A673 (cell line): ENCODE measurements at regions not wholly inside any gene's neighbourhood (a gene's known extent, or its start where the extent isn't known, plus 50 kb on each side); places are given as distances from the start of the nearest gene placed in this dataset.
A peak's percentile ranks its signal among the peaks of the same experiment; 100 is the strongest.
"Not testable (repeated sequence)": the region's sequence is repeated elsewhere in the genome, so short reads cannot be mapped to it uniquely, and the experiment has no call there.

Source experiments
- BruUV-seq: library from RNA; stranded (reverse); fragments of 400-500 nt; replicated peaks from 2 replicates; lab custom pipeline; 2021; lab: Mats Ljungman, UMichigan
- CTCF ChIA-PET: fragments of 300-600 bp; sonication (Branson Sonifier 250); formaldehyde crosslinking; loops from one replicate; lab custom pipeline; 2022; ENCODE audit warnings: antibody characterized with exemption; lab: Charles Lee
- POLR2A ChIA-PET: fragments of 300-600 bp; sonication (Branson Sonifier 250); formaldehyde crosslinking; loops from one replicate; lab custom pipeline; 2022; ENCODE audit warnings: antibody characterized with exemption; ENCODE audit not compliant: low non-redundant PET; lab: Charles Lee
- DNase-seq: peaks from one replicate; pipeline ENCODE4 v3.0.0-alpha.2; 2015; ENCODE audit warnings: low spot score
- H3K27ac ChIP-seq: fragments of 200-600 bp; sonication (generic); 2 replicates; pipeline ENCODE4 v1.5.1; 2016; ENCODE audit warnings: mixed run types, low read depth, mild to moderate bottlenecking, mixed read lengths, antibody characterized with exemption, low read length; ENCODE audit not compliant: poor library complexity, severe bottlenecking
- H3K27me3 ChIP-seq: fragments of 200-600 bp; sonication (generic); replicated peaks from 2 replicates; pipeline ENCODE4 v1.6.1; 2017; ENCODE audit warnings: mixed run types, low read depth, mild to moderate bottlenecking, mixed read lengths, antibody characterized with exemption, low read length; ENCODE audit not compliant: insufficient read depth, poor library complexity
- H3K36me3 ChIP-seq: fragments of 200-600 bp; sonication (generic); 2 replicates; pipeline ENCODE4 v1.6.1; 2016; ENCODE audit warnings: mixed run types, mild to moderate bottlenecking, mixed read lengths, antibody characterized with exemption, low read length; ENCODE audit not compliant: insufficient read depth, poor library complexity, severe bottlenecking
- H3K4me1 ChIP-seq: fragments of 200-600 bp; sonication (generic); 2 replicates; pipeline ENCODE4 v1.6.1; 2017; ENCODE audit warnings: mixed run types, mild to moderate bottlenecking, mixed read lengths, antibody characterized with exemption, low read length; ENCODE audit not compliant: insufficient read depth, poor library complexity, severe bottlenecking
- H3K4me3 ChIP-seq: fragments of 200-600 bp; sonication (generic); 2 replicates; pipeline ENCODE4 v1.5.1; 2016; ENCODE audit warnings: low read depth, mixed run types, mild to moderate bottlenecking, mixed read lengths, low read length; ENCODE audit not compliant: poor library complexity, severe bottlenecking
- H3K9me3 ChIP-seq: fragments of 200-600 bp; sonication (generic); 2 replicates; pipeline ENCODE4 v1.6.1; 2016; ENCODE audit warnings: mixed run types, low read depth, mild to moderate bottlenecking, mixed read lengths, antibody characterized with exemption, low read length; ENCODE audit not compliant: poor library complexity, severe bottlenecking
- intact Hi-C: fragments of 100-400 bp; cut with micrococcal nuclease; formaldehyde crosslinking; loops from one replicate; pipeline ENCODE4 v1.10.0; 2022; ENCODE audit not compliant: unreplicated experiment

GRCh38 chr7:55695893-55696701, 123.8 kb upstream of the VOPP1 start:
- H3K4me3 ChIP-seq, BruUV-seq, H3K36me3 ChIP-seq, intact Hi-C loops, H3K27me3 ChIP-seq, CTCF ChIA-PET, H3K9me3 ChIP-seq: not testable (repeated sequence)
- Histone ChIP-seq H3K27ac (peak overlapping the region; percentile 68), H3K4me1 (peaks cover 16% of the 10 kb centered on the region)
- POLR2A ChIA-PET: interaction anchor here (0.6 to 0.7 kb wide), 2 partner anchors 14 to 356 kb away, joined by 3 read pairs; partner anchors contain the start of gene CCT6A
- peak; percentile 23 for DNase-seq

- H3K27me3 ChIP-seq, H3K27ac ChIP-seq, BruUV-seq, POLR2A ChIA-PET, CTCF ChIA-PET, DNase-seq, H3K36me3 ChIP-seq, intact Hi-C loops, H3K9me3 ChIP-seq, H3K4me3 ChIP-seq: not testable (repeated sequence)
- H3K4me1 ChIP-seq: peaks cover 16% of the 10 kb centered on the region
Observed at GRCh38 chr7:55694484-55694883, 122.2 kb upstream of the VOPP1 start.

GRCh38 chr7:55688684-55689681, 116.7 kb upstream of the VOPP1 start:
- POLR2A ChIA-PET, H3K36me3 ChIP-seq: not testable (repeated sequence)
- DNase-seq: peak; percentile 40

GRCh38 chr7:55688261-55688660, 116.0 kb upstream of the VOPP1 start:
- DNase-seq, intact Hi-C loops, H3K9me3 ChIP-seq, BruUV-seq, CTCF ChIA-PET, H3K27me3 ChIP-seq, POLR2A ChIA-PET, H3K27ac ChIP-seq, H3K4me1 ChIP-seq, H3K36me3 ChIP-seq, H3K4me3 ChIP-seq: not testable (repeated sequence)

More at GRCh38 chr7:55688684-55689681, 116.7 kb upstream of the VOPP1 start:
- H3K4me1 ChIP-seq, H3K27me3 ChIP-seq, intact Hi-C loops, H3K4me3 ChIP-seq, H3K9me3 ChIP-seq, CTCF ChIA-PET: not testable (repeated sequence)
- TSS peak; percentile 55 for BruUV-seq
- peak overlapping the region; percentile 50 for H3K27ac ChIP-seq

GRCh38 chr7:55687252-55687651, 115.0 kb upstream of the VOPP1 start:
- BruUV-seq, H3K27me3 ChIP-seq, POLR2A ChIA-PET, H3K27ac ChIP-seq, DNase-seq, H3K4me3 ChIP-seq, H3K4me1 ChIP-seq, H3K36me3 ChIP-seq, intact Hi-C loops, CTCF ChIA-PET, H3K9me3 ChIP-seq: not testable (repeated sequence)

- BruUV-seq, DNase-seq, H3K4me3 ChIP-seq, H3K27me3 ChIP-seq, H3K4me1 ChIP-seq, H3K9me3 ChIP-seq, H3K27ac ChIP-seq, POLR2A ChIA-PET, H3K36me3 ChIP-seq, intact Hi-C loops, CTCF ChIA-PET: not testable (repeated sequence)
Observed at GRCh38 chr7:55686771-55687170, 114.5 kb upstream of the VOPP1 start.

GRCh38 chr7:55683501-55683900, 111.2 kb upstream of the VOPP1 start:
- intact Hi-C loops, H3K4me3 ChIP-seq, H3K4me1 ChIP-seq, H3K36me3 ChIP-seq, CTCF ChIA-PET, H3K27ac ChIP-seq, H3K27me3 ChIP-seq, DNase-seq, BruUV-seq, H3K9me3 ChIP-seq, POLR2A ChIA-PET: not testable (repeated sequence)
